ENCODE measurements at regions not wholly inside any gene's neighbourhood (a gene's known extent, or its start where the extent isn't known, plus 50 kb on each side); places are given as distances from the start of the nearest gene placed in this dataset.
"Not testable (repeated sequence)": the region's sequence is repeated elsewhere in the genome, so short reads cannot be mapped to it uniquely, and the experiment has no call there.

- no peak overlapping the region for H3K4me3 ChIP-seq
Observed at GRCh38 chr14:84937016-84937415, 592.9 kb upstream of the FLRT2 start.

GRCh38 chr14:84937449-84937848 lies 592.5 kb upstream of the FLRT2 start:
- no peaks in the 10 kb centered on the region for H3K9me3 ChIP-seq
- no peak for ATAC-seq
- intact Hi-C loops (cut with DNase I), result no loop called here
- no peaks in the 10 kb centered on the region for H3K27me3 ChIP-seq (ENCODE audit: low read depth)
- H3K4me3 ChIP-seq, result no peak overlapping the region
- DNase-seq, result no peak
- H3K36me3 ChIP-seq, result no peaks in the 10 kb centered on the region
- H3K27ac ChIP-seq, result no peak overlapping the region
- H3K4me1 ChIP-seq, result no peaks in the 10 kb centered on the region
- no peak for TF ChIP-seq CTCF (IDR thresholded peaks at IDR 0.05)

More at GRCh38 chr14:84937016-84937415, 592.9 kb upstream of the FLRT2 start:
- DNase-seq (no peak), ATAC-seq (no peak)
- H3K4me1 ChIP-seq, result no peaks in the 10 kb centered on the region
- intact Hi-C loops (cut with DNase I), result no loop called here
- H3K36me3 ChIP-seq, result no peaks in the 10 kb centered on the region
- TF ChIP-seq CTCF (IDR thresholded peaks at IDR 0.05), result no peak
- no peak overlapping the region for H3K27ac ChIP-seq
- no peaks in the 10 kb centered on the region for H3K27me3 ChIP-seq (ENCODE audit: low read depth)
- no peaks in the 10 kb centered on the region for H3K9me3 ChIP-seq

GRCh38 chr14:84944901-84945300 lies 585.0 kb upstream of the FLRT2 start:
- ATAC-seq; H3K9me3 ChIP-seq; intact Hi-C loops (cut with DNase I); H3K36me3 ChIP-seq; H3K27me3 ChIP-seq (ENCODE audit: low read depth); H3K4me3 ChIP-seq; DNase-seq; H3K4me1 ChIP-seq; H3K27ac ChIP-seq: not testable (repeated sequence)

- no peaks in the 10 kb centered on the region for H3K4me1 ChIP-seq
- DNase-seq, result no peak
- no peak for TF ChIP-seq CTCF (IDR thresholded peaks at IDR 0.05)
- H3K9me3 ChIP-seq, result no peaks in the 10 kb centered on the region
- no peak overlapping the region for H3K4me3 ChIP-seq
- H3K27ac ChIP-seq, result no peak overlapping the region
- H3K36me3 ChIP-seq, result no peaks in the 10 kb centered on the region
- H3K27me3 ChIP-seq (ENCODE audit: low read depth), result no peaks in the 10 kb centered on the region
- no peak for ATAC-seq
- intact Hi-C loops (cut with DNase I), result no loop called here
Observed at GRCh38 chr14:84959851-84960520, 570.0 kb upstream of the FLRT2 start.

- no peak overlapping the region for H3K27ac ChIP-seq
- H3K4me1 ChIP-seq, result no peaks in the 10 kb centered on the region
- H3K4me3 ChIP-seq, result no peak overlapping the region
- ATAC-seq, result no peak
- H3K36me3 ChIP-seq, result no peaks in the 10 kb centered on the region
- intact Hi-C loops (cut with DNase I), result no loop called here
- H3K9me3 ChIP-seq, result no peaks in the 10 kb centered on the region
- DNase-seq, result no peak
- no peak for TF ChIP-seq CTCF (IDR thresholded peaks at IDR 0.05)
- no peaks in the 10 kb centered on the region for H3K27me3 ChIP-seq (ENCODE audit: low read depth)
Observed at GRCh38 chr14:84961637-84962036, 568.3 kb upstream of the FLRT2 start.

GRCh38 chr14:84963518-84963917 lies 566.4 kb upstream of the FLRT2 start:
- Histone ChIP-seq H3K27ac (no peak overlapping the region), H3K4me3 (no peak overlapping the region), H3K9me3 (no peaks in the 10 kb centered on the region), H3K4me1 (no peaks in the 10 kb centered on the region), H3K27me3 (ENCODE audit: low read depth) (no peaks in the 10 kb centered on the region), H3K36me3 (no peaks in the 10 kb centered on the region)
- DNase-seq (no peak), ATAC-seq (no peak)
- intact Hi-C loops (cut with DNase I), result no loop called here
- TF ChIP-seq CTCF (IDR thresholded peaks at IDR 0.05), result no peak
